Retina (tissue), 1 donor: ENCODE measurements at regions not wholly inside any gene's neighbourhood (a gene's known extent, or its start where the extent isn't known, plus 50 kb on each side); places are given as distances from the start of the nearest gene placed in this dataset.

Experiments used
- DNase-seq: peaks from one replicate; pipeline ENCODE4 v3.0.0-alpha.2; 2016

- no peak for DNase-seq
These were observed 328.1 kb downstream of the BRD1 start for GRCh38 chr22:49499433-49500075.

- no peak for DNase-seq
These were observed 330.4 kb downstream of the BRD1 start for GRCh38 chr22:49497266-49497665.

GRCh38 chr22:49494555-49494954 is 333.1 kb downstream of the BRD1 start:
- DNase-seq: no peak

- no peak for DNase-seq
These were observed 334.9 kb downstream of the BRD1 start for GRCh38 chr22:49492741-49493251.

GRCh38 chr22:49492308-49492707 is 335.4 kb downstream of the BRD1 start:
- no peak for DNase-seq

GRCh38 chr22:49491726-49492125 is 335.9 kb downstream of the BRD1 start:
- DNase-seq: no peak

GRCh38 chr22:49491221-49491635 is 336.4 kb downstream of the BRD1 start:
- DNase-seq: no peak

- no peak for DNase-seq
These were observed 337.0 kb downstream of the BRD1 start for GRCh38 chr22:49490692-49491091.

- no peak for DNase-seq
These were observed 337.9 kb downstream of the BRD1 start for GRCh38 chr22:49489821-49490220.

GRCh38 chr22:49488943-49489342 is 338.7 kb downstream of the BRD1 start:
- DNase-seq: no peak

- no peak for DNase-seq
These were observed 339.7 kb downstream of the BRD1 start for GRCh38 chr22:49487950-49488349.

GRCh38 chr22:49486225-49486624 is 341.4 kb downstream of the BRD1 start:
- DNase-seq: no peak

- DNase-seq: no peak
These were observed 343.7 kb downstream of the BRD1 start for GRCh38 chr22:49483946-49484345.

GRCh38 chr22:49483281-49483870 is 344.3 kb downstream of the BRD1 start:
- no peak for DNase-seq

GRCh38 chr22:49482811-49483210 is 344.9 kb downstream of the BRD1 start:
- DNase-seq: no peak

- DNase-seq: no peak
These were observed 345.8 kb downstream of the BRD1 start for GRCh38 chr22:49481659-49482399.

- DNase-seq: no peak
These were observed 346.6 kb downstream of the BRD1 start for GRCh38 chr22:49480896-49481658.

- DNase-seq: no peak
These were observed 347.3 kb downstream of the BRD1 start for GRCh38 chr22:49480331-49480730.

GRCh38 chr22:49479566-49479965 is 348.1 kb downstream of the BRD1 start:
- DNase-seq: no peak

GRCh38 chr22:49476800-49477400 is 350.8 kb downstream of the BRD1 start:
- DNase-seq: no peak

- DNase-seq: no peak
These were observed 351.5 kb downstream of the BRD1 start for GRCh38 chr22:49476176-49476575.

- DNase-seq: no peak
These were observed 352.4 kb downstream of the BRD1 start for GRCh38 chr22:49475253-49475652.

GRCh38 chr22:49473286-49473685 is 354.4 kb downstream of the BRD1 start:
- DNase-seq: no peak
